HG03097 (cell line): ENCODE measurements at regions not wholly inside any gene's neighbourhood (a gene's known extent, or its start where the extent isn't known, plus 50 kb on each side); places are given as distances from the start of the nearest gene placed in this dataset.
A peak's percentile ranks its signal among the peaks of the same experiment; 100 is the strongest.

Source experiments
- ATAC-seq: cut with Tn5 transposase; IDR thresholded peaks from one replicate; pipeline ENCODE4 v1.9.1; 2021; ENCODE audit not compliant: unreplicated experiment, low FRiP score

GRCh38 chr12:39127401-39127800, 222.0 kb upstream of the CPNE8 start:
- ATAC-seq = no peak

GRCh38 chr12:39125566-39125965, 220.2 kb upstream of the CPNE8 start:
- ATAC-seq = no peak

GRCh38 chr12:39124768-39125167, 219.4 kb upstream of the CPNE8 start:
- ATAC-seq = no peak

GRCh38 chr12:39123580-39124253, 218.3 kb upstream of the CPNE8 start:
- ATAC-seq = no peak

GRCh38 chr12:39122562-39123204, 217.3 kb upstream of the CPNE8 start:
- no peak for ATAC-seq

- ATAC-seq = no peak
Observed at GRCh38 chr12:39116861-39117260, 211.5 kb upstream of the CPNE8 start.

- ATAC-seq = no peak
Observed at GRCh38 chr12:39112064-39112463, 206.7 kb upstream of the CPNE8 start.

GRCh38 chr12:39105111-39105510, 199.7 kb upstream of the CPNE8 start:
- ATAC-seq = no peak

GRCh38 chr12:39103552-39104165, 198.3 kb upstream of the CPNE8 start:
- ATAC-seq = peak; percentile 100

GRCh38 chr12:39102474-39103209, 197.3 kb upstream of the CPNE8 start:
- no peak for ATAC-seq

- no peak for ATAC-seq
Observed at GRCh38 chr12:39095636-39096330, 190.4 kb upstream of the CPNE8 start.

GRCh38 chr12:39081910-39082309, 176.5 kb upstream of the CPNE8 start:
- no peak for ATAC-seq

- ATAC-seq = no peak
Observed at GRCh38 chr12:39077226-39077625, 171.8 kb upstream of the CPNE8 start.

- ATAC-seq = no peak
Observed at GRCh38 chr12:39074063-39074462, 168.7 kb upstream of the CPNE8 start.

GRCh38 chr12:39072658-39073057, 167.3 kb upstream of the CPNE8 start:
- no peak for ATAC-seq

GRCh38 chr12:39071611-39072010, 166.2 kb upstream of the CPNE8 start:
- ATAC-seq = no peak

GRCh38 chr12:39070775-39071174, 165.4 kb upstream of the CPNE8 start:
- ATAC-seq = no peak

- no peak for ATAC-seq
Observed at GRCh38 chr12:39065455-39065854, 160.1 kb upstream of the CPNE8 start.

- ATAC-seq = no peak
Observed at GRCh38 chr12:39064708-39065107, 159.3 kb upstream of the CPNE8 start.

GRCh38 chr12:39062266-39062996, 157.0 kb upstream of the CPNE8 start:
- ATAC-seq = no peak
